ENCODE measurements at regions not wholly inside any gene's neighbourhood (a gene's known extent, or its start where the extent isn't known, plus 50 kb on each side); places are given as distances from the start of the nearest gene placed in this dataset.

DNA sequence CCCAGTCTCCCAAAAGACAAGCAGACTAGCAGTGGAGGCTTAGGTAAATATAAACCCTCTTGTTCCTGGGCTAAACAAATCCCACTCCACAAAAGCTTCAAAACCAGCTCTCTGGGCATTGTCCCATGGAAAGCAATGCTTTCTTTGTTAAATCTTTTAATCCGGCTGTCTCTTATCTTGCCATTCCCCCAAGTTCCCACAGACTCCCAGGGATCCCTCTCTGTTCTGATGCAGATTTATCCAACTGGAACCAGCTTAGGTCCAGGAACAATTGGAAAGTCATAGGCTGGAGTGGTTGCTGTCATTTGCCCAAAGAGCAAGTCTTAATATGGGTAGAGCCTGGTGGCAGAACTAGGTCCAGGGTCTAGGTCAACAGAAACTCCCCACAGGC lies 110.1 kb upstream of the ATP1A1 start:
- Histone ChIP-seq H4K20me1 (ENCODE audit: insufficient read depth, low read length) (no peaks in the 10 kb centered on the region), H3K9ac (ENCODE audit: low read length) (no peak overlapping the region), H3K4me2 (ENCODE audit: low read length) (no peak overlapping the region), H3K4me1 (ENCODE audit: insufficient read depth, low read length) (no peaks in the 10 kb centered on the region), H3K9me3 (ENCODE audit: insufficient read depth, low read depth, low read length) (no peaks in the 10 kb centered on the region), H3K27me3 (ENCODE audit: insufficient read depth, low read length) (peaks cover 2% of the 10 kb centered on the region), H3K79me2 (ENCODE audit: insufficient read depth, low read length) (no peaks in the 10 kb centered on the region), H3K4me3 (ENCODE audit: insufficient read depth, low read depth, low read length) (no peak overlapping the region), H3K36me3 (ENCODE audit: insufficient read depth, low read length) (no peaks in the 10 kb centered on the region), H3K27ac (ENCODE audit: low read depth, low read length) (no peak overlapping the region), H2AFZ (ENCODE audit: low read depth, low read length) (no peak overlapping the region)
- no peak for FAIRE-seq
- Mint-ChIP-seq H3K9me3 (ENCODE audit: unreplicated experiment) (no peaks in the 10 kb centered on the region), H3K36me3 (ENCODE audit: low read depth, unreplicated experiment) (peaks cover 2% of the 10 kb centered on the region), H3K4me1 (ENCODE audit: low read depth, unreplicated experiment) (no peaks in the 10 kb centered on the region), H3K27me3 (ENCODE audit: low read depth, unreplicated experiment) (peaks cover 20% of the 10 kb centered on the region), H3K27ac (ENCODE audit: unreplicated experiment) (no peak overlapping the region), H3K4me3 (ENCODE audit: unreplicated experiment) (no peak overlapping the region)
- no peak for DNase-seq (ENCODE audit: low read depth)
- TF ChIP-seq, protein P1, sequence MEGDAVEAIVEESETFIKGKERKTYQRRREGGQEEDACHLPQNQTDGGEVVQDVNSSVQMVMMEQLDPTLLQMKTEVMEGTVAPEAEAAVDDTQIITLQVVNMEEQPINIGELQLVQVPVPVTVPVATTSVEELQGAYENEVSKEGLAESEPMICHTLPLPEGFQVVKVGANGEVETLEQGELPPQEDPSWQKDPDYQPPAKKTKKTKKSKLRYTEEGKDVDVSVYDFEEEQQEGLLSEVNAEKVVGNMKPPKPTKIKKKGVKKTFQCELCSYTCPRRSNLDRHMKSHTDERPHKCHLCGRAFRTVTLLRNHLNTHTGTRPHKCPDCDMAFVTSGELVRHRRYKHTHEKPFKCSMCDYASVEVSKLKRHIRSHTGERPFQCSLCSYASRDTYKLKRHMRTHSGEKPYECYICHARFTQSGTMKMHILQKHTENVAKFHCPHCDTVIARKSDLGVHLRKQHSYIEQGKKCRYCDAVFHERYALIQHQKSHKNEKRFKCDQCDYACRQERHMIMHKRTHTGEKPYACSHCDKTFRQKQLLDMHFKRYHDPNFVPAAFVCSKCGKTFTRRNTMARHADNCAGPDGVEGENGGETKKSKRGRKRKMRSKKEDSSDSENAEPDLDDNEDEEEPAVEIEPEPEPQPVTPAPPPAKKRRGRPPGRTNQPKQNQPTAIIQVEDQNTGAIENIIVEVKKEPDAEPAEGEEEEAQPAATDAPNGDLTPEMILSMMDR (IDR thresholded peaks at IDR 0.05; ENCODE audit: insufficient read depth, low read depth, low read length), result no peak
- TF ChIP-seq EZH2 (IDR thresholded peaks at IDR 0.05; ENCODE audit: insufficient read depth, low read length), result no peak

DNA sequence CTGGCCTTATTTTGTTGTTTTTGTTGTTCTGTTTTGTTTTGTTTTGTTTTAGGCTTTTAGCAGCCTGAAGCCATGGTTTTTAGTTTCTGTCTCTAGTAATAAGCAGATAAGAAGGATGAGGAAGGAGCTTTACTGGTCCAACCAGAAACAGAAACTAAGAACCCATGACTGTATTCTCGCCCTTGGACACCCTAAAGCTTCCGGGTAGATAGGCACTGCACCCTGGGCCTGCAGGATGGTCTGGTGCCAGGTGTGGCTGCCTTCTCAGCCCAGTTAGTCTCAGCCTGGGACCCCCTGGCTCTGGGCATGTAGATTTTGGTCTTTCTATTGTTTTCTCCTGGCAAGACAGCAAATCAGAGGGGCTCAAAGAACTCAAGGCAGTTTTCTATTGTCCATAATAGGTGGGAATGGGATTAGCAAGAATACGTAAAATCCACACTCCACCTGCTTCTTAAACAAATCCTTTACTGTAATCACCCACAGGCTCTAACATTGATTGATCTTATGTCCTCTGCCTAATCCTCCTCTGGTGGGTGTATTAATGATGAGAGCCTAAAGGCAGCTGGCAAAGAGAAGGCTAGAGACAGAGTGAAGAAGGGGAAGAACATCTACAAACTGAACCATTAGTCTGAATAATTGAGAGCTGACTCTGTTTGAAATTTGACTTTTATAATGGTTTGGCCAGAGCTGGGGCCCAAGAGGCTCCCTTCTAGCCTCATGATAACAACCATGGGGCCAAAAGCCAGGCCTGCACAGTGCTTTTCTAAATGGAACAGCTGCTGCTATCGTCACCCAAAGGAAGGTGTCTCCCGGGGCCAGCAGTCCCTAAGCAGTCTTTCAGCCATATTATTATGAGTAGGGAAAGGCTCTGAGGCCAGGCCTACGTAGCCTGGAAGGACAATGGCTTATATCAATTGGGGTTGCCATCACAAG lies 106.8 kb upstream of the ATP1A1 start:
- H3K27ac Mint-ChIP-seq (ENCODE audit: unreplicated experiment), result no peak overlapping the region
- TF ChIP-seq, protein P1 (IDR thresholded peaks at IDR 0.05; ENCODE audit: insufficient read depth, low read depth, low read length), result no peak
- no peak for TF ChIP-seq EZH2 (IDR thresholded peaks at IDR 0.05; ENCODE audit: insufficient read depth, low read length)
- no peaks in the 10 kb centered on the region for H4K20me1 ChIP-seq (ENCODE audit: insufficient read depth, low read length)
- H3K9me3 Mint-ChIP-seq (ENCODE audit: unreplicated experiment), result no peaks in the 10 kb centered on the region
- no peak overlapping the region for H2AFZ ChIP-seq (ENCODE audit: low read depth, low read length)
- FAIRE-seq (no peak), DNase-seq (ENCODE audit: low read depth) (no peak)
- H3K36me3 Mint-ChIP-seq (ENCODE audit: low read depth, unreplicated experiment), result no peaks in the 10 kb centered on the region
- H3K9ac ChIP-seq (ENCODE audit: low read length), result no peak overlapping the region
- H3K4me1 Mint-ChIP-seq (ENCODE audit: low read depth, unreplicated experiment), result no peaks in the 10 kb centered on the region
- H3K36me3 ChIP-seq (ENCODE audit: insufficient read depth, low read length), result no peaks in the 10 kb centered on the region
- H3K4me3 ChIP-seq (ENCODE audit: insufficient read depth, low read depth, low read length), result no peak overlapping the region
- H3K27me3 ChIP-seq (ENCODE audit: insufficient read depth, low read length), result peaks cover 2% of the 10 kb centered on the region
- H3K4me1 ChIP-seq (ENCODE audit: insufficient read depth, low read length), result no peaks in the 10 kb centered on the region
- no peaks in the 10 kb centered on the region for H3K9me3 ChIP-seq (ENCODE audit: insufficient read depth, low read depth, low read length)
- H3K4me3 Mint-ChIP-seq (ENCODE audit: unreplicated experiment), result no peak overlapping the region
- H3K4me2 ChIP-seq (ENCODE audit: low read length), result no peak overlapping the region
- peaks cover 20% of the 10 kb centered on the region for H3K27me3 Mint-ChIP-seq (ENCODE audit: low read depth, unreplicated experiment)
- H3K79me2 ChIP-seq (ENCODE audit: insufficient read depth, low read length), result no peaks in the 10 kb centered on the region
- no peak overlapping the region for H3K27ac ChIP-seq (ENCODE audit: low read depth, low read length)

DNA sequence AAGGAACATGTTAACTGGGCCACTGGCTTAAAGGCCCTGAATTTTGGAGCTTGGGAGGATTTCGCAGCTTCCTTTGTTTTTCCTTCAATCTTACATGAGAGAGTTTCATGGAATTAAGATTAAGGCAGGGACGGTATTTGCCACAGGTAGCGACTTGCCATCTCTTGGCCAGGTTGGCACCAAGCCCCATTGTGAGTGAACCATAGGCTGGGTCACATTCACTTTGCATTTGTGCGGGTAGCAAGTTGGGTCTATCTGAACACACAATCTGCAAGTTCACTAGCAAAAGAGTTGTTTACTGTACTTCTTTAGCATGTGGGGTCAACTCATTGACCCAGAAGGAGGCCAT lies 106.2 kb upstream of the ATP1A1 start:
- no peak overlapping the region for H3K27ac ChIP-seq (ENCODE audit: low read depth, low read length)
- Mint-ChIP-seq H3K27me3 (ENCODE audit: low read depth, unreplicated experiment) (peaks cover 18% of the 10 kb centered on the region), H3K36me3 (ENCODE audit: low read depth, unreplicated experiment) (no peaks in the 10 kb centered on the region), H3K27ac (ENCODE audit: unreplicated experiment) (no peak overlapping the region), H3K9me3 (ENCODE audit: unreplicated experiment) (no peaks in the 10 kb centered on the region), H3K4me1 (ENCODE audit: low read depth, unreplicated experiment) (no peaks in the 10 kb centered on the region), H3K4me3 (ENCODE audit: unreplicated experiment) (no peak overlapping the region)
- peaks cover 2% of the 10 kb centered on the region for H3K27me3 ChIP-seq (ENCODE audit: insufficient read depth, low read length)
- no peak overlapping the region for H3K4me3 ChIP-seq (ENCODE audit: insufficient read depth, low read depth, low read length)
- H3K9ac ChIP-seq (ENCODE audit: low read length), result no peak overlapping the region
- H3K4me2 ChIP-seq (ENCODE audit: low read length), result no peak overlapping the region
- TF ChIP-seq, protein P1 (IDR thresholded peaks at IDR 0.05; ENCODE audit: insufficient read depth, low read depth, low read length), result no peak
- no peak for TF ChIP-seq EZH2 (IDR thresholded peaks at IDR 0.05; ENCODE audit: insufficient read depth, low read length)
- no peak for FAIRE-seq
- no peaks in the 10 kb centered on the region for H4K20me1 ChIP-seq (ENCODE audit: insufficient read depth, low read length)
- no peaks in the 10 kb centered on the region for H3K9me3 ChIP-seq (ENCODE audit: insufficient read depth, low read depth, low read length)
- H2AFZ ChIP-seq (ENCODE audit: low read depth, low read length), result no peak overlapping the region
- H3K79me2 ChIP-seq (ENCODE audit: insufficient read depth, low read length), result no peaks in the 10 kb centered on the region
- DNase-seq (ENCODE audit: low read depth), result no peak
- no peaks in the 10 kb centered on the region for H3K4me1 ChIP-seq (ENCODE audit: insufficient read depth, low read length)
- H3K36me3 ChIP-seq (ENCODE audit: insufficient read depth, low read length), result no peaks in the 10 kb centered on the region
